ENCODE measurements at regions not wholly inside any gene's neighbourhood (a gene's known extent, or its start where the extent isn't known, plus 50 kb on each side); places are given as distances from the start of the nearest gene placed in this dataset.
"Not testable (repeated sequence)": the region's sequence is repeated elsewhere in the genome, so short reads cannot be mapped to it uniquely, and the experiment has no call there.

- not testable (repeated sequence) for DNase-seq (ENCODE audit: low read depth)
Measured at GRCh38 chr15:47099801-47100200, 617.5 kb upstream of the SEMA6D start.

- not testable (repeated sequence) for DNase-seq (ENCODE audit: low read depth)
Measured at GRCh38 chr15:47108800-47109199, 608.5 kb upstream of the SEMA6D start.

GRCh38 chr15:47116698-47117097 lies 600.6 kb upstream of the SEMA6D start:
- DNase-seq (ENCODE audit: low read depth), result no peak

GRCh38 chr15:47119349-47119748 lies 598.0 kb upstream of the SEMA6D start:
- no peak for DNase-seq (ENCODE audit: low read depth)

- DNase-seq (ENCODE audit: low read depth), result no peak
Measured at GRCh38 chr15:47124430-47125102, 592.7 kb upstream of the SEMA6D start.

- DNase-seq (ENCODE audit: low read depth), result no peak
Measured at GRCh38 chr15:47129033-47129432, 588.3 kb upstream of the SEMA6D start.

- not testable (repeated sequence) for DNase-seq (ENCODE audit: low read depth)
Measured at GRCh38 chr15:47131450-47131849, 585.9 kb upstream of the SEMA6D start.

- no peak for DNase-seq (ENCODE audit: low read depth)
Measured at GRCh38 chr15:47135267-47135666, 582.0 kb upstream of the SEMA6D start.

GRCh38 chr15:47136236-47136635 lies 581.1 kb upstream of the SEMA6D start:
- DNase-seq (ENCODE audit: low read depth), result no peak

GRCh38 chr15:47139965-47140364 lies 577.3 kb upstream of the SEMA6D start:
- no peak for DNase-seq (ENCODE audit: low read depth)

GRCh38 chr15:47157827-47158226 lies 559.5 kb upstream of the SEMA6D start:
- no peak for DNase-seq (ENCODE audit: low read depth)

GRCh38 chr15:47158573-47158972 lies 558.7 kb upstream of the SEMA6D start:
- DNase-seq (ENCODE audit: low read depth), result no peak

- no peak for DNase-seq (ENCODE audit: low read depth)
Measured at GRCh38 chr15:47177177-47177576, 540.1 kb upstream of the SEMA6D start.

GRCh38 chr15:47179988-47180387 lies 537.3 kb upstream of the SEMA6D start:
- no peak for DNase-seq (ENCODE audit: low read depth)

GRCh38 chr15:47182818-47183217 lies 534.5 kb upstream of the SEMA6D start:
- no peak for DNase-seq (ENCODE audit: low read depth)

- DNase-seq (ENCODE audit: low read depth), result no peak
Measured at GRCh38 chr15:47184003-47184907, 533.0 kb upstream of the SEMA6D start.

GRCh38 chr15:47184908-47185801 lies 532.1 kb upstream of the SEMA6D start:
- DNase-seq (ENCODE audit: low read depth), result no peak

GRCh38 chr15:47186075-47186474 lies 531.2 kb upstream of the SEMA6D start:
- DNase-seq (ENCODE audit: low read depth), result no peak

GRCh38 chr15:47188758-47189507 lies 528.4 kb upstream of the SEMA6D start:
- DNase-seq (ENCODE audit: low read depth), result no peak

GRCh38 chr15:47194718-47195117 lies 522.6 kb upstream of the SEMA6D start:
- DNase-seq (ENCODE audit: low read depth), result no peak

GRCh38 chr15:47196048-47196447 lies 521.3 kb upstream of the SEMA6D start:
- DNase-seq (ENCODE audit: low read depth), result peak; percentile 25
